ENCODE measurements at regions not wholly inside any gene's neighbourhood (a gene's known extent, or its start where the extent isn't known, plus 50 kb on each side); places are given as distances from the start of the nearest gene placed in this dataset.

GRCh38 chrX:96438803-96439202, 245.8 kb upstream of the DIAPH2 start:
- no peak overlapping the region for H3K27ac ChIP-seq
- no peaks in the 10 kb centered on the region for H3K9me3 ChIP-seq
- no peak overlapping the region for H3K4me3 ChIP-seq
- H3K36me3 ChIP-seq, result no peaks in the 10 kb centered on the region
- TF ChIP-seq CTCF (IDR thresholded peaks at IDR 0.05), result no peak
- TF ChIP-seq POLR2A (IDR thresholded peaks at IDR 0.05), result no peak
- H3K4me1 ChIP-seq, result no peaks in the 10 kb centered on the region
- no peaks in the 10 kb centered on the region for H3K27me3 ChIP-seq
- no peak for DNase-seq

GRCh38 chrX:96440941-96441340, 243.7 kb upstream of the DIAPH2 start:
- no peaks in the 10 kb centered on the region for H3K27me3 ChIP-seq
- H3K9me3 ChIP-seq, result no peaks in the 10 kb centered on the region
- H3K4me1 ChIP-seq, result no peaks in the 10 kb centered on the region
- H3K27ac ChIP-seq, result no peak overlapping the region
- H3K36me3 ChIP-seq, result no peaks in the 10 kb centered on the region
- DNase-seq, result no peak
- TF ChIP-seq POLR2A (IDR thresholded peaks at IDR 0.05) (no peak), CTCF (IDR thresholded peaks at IDR 0.05) (no peak)
- no peak overlapping the region for H3K4me3 ChIP-seq

GRCh38 chrX:96445531-96446065, 239.0 kb upstream of the DIAPH2 start:
- Histone ChIP-seq H3K4me3 (no peak overlapping the region), H3K27ac (no peak overlapping the region), H3K9me3 (no peaks in the 10 kb centered on the region), H3K4me1 (no peaks in the 10 kb centered on the region), H3K27me3 (no peaks in the 10 kb centered on the region), H3K36me3 (no peaks in the 10 kb centered on the region)
- no peak for TF ChIP-seq POLR2A (IDR thresholded peaks at IDR 0.05)
- TF ChIP-seq CTCF (IDR thresholded peaks at IDR 0.05), result no peak
- no peak for DNase-seq

GRCh38 chrX:96446524-96446923, 238.1 kb upstream of the DIAPH2 start:
- DNase-seq, result no peak
- Histone ChIP-seq H3K4me1 (no peaks in the 10 kb centered on the region), H3K4me3 (no peak overlapping the region), H3K9me3 (no peaks in the 10 kb centered on the region), H3K36me3 (no peaks in the 10 kb centered on the region), H3K27me3 (no peaks in the 10 kb centered on the region), H3K27ac (no peak overlapping the region)
- no peak for TF ChIP-seq CTCF (IDR thresholded peaks at IDR 0.05)
- TF ChIP-seq POLR2A (IDR thresholded peaks at IDR 0.05), result no peak

GRCh38 chrX:96447161-96447560, 237.5 kb upstream of the DIAPH2 start:
- no peaks in the 10 kb centered on the region for H3K27me3 ChIP-seq
- no peak overlapping the region for H3K27ac ChIP-seq
- no peak overlapping the region for H3K4me3 ChIP-seq
- H3K36me3 ChIP-seq, result no peaks in the 10 kb centered on the region
- H3K4me1 ChIP-seq, result no peaks in the 10 kb centered on the region
- no peak for DNase-seq
- H3K9me3 ChIP-seq, result no peaks in the 10 kb centered on the region
- TF ChIP-seq CTCF (IDR thresholded peaks at IDR 0.05) (no peak), POLR2A (IDR thresholded peaks at IDR 0.05) (no peak)

- Histone ChIP-seq H3K27ac (no peak overlapping the region), H3K27me3 (no peaks in the 10 kb centered on the region), H3K4me1 (no peaks in the 10 kb centered on the region), H3K4me3 (no peak overlapping the region), H3K9me3 (no peaks in the 10 kb centered on the region), H3K36me3 (no peaks in the 10 kb centered on the region)
- TF ChIP-seq CTCF (IDR thresholded peaks at IDR 0.05), result no peak
- no peak for TF ChIP-seq POLR2A (IDR thresholded peaks at IDR 0.05)
- no peak for DNase-seq
These were observed 235.5 kb upstream of the DIAPH2 start for GRCh38 chrX:96449191-96449590.
